B cell (primary cell): ENCODE measurements at regions not wholly inside any gene's neighbourhood (a gene's known extent, or its start where the extent isn't known, plus 50 kb on each side); places are given as distances from the start of the nearest gene placed in this dataset.

ENCODE experiments used
- ATAC-seq: fragments of 200-7000 bp; cut with Tn5 transposase; one replicate; pipeline ENCODE4 v1.10.0; 2021; ENCODE audit warnings: low read depth, mild to moderate bottlenecking, moderate number of reproducible peaks, moderate library complexity
- CTCF ChIA-PET: fragments of 350-600 bp; sonication (Branson Sonifier 250); formaldehyde crosslinking; loops from one replicate; lab custom pipeline; 2021; ENCODE audit warnings: antibody characterized with exemption, inconsistent platforms; lab: Charles Lee
- POLR2A ChIA-PET: fragments of 350-600 bp; sonication (Branson Sonifier 250); formaldehyde crosslinking; loops from one replicate; lab custom pipeline; 2021; ENCODE audit warnings: antibody characterized with exemption; lab: Charles Lee
- DNase-seq: peaks from one replicate; pipeline ENCODE4 v3.0.0; 2013
- H2AFZ ChIP-seq: 2 replicates; pipeline ENCODE4 v1.6.1; 2012; ENCODE audit warnings: mild to moderate bottlenecking, low read depth, low read length; ENCODE audit not compliant: insufficient read depth, poor library complexity, severe bottlenecking
- H3K27ac ChIP-seq, 2 donors: 1 replicate in 1 of 2; 2 replicates in 1 of 2; pipeline ENCODE4 v1.5.1; 2012 to 2013; ENCODE audit warnings: low read length in 2 of 2, mild to moderate bottlenecking in 2 of 2, moderate library complexity in 1 of 2
- H3K27me3 ChIP-seq, 4 experiments: fragments of 200-600 bp in 1 of 4; sonication (generic) in 1 of 4; replicated peaks in 1 of 4; 1 replicate in 2 of 4; 2 replicates in 2 of 4; pipeline versions ENCODE4 v1.6.1 to v1.7.0; 2013 to 2016; ENCODE audit warnings: low read length in 3 of 4, mild to moderate bottlenecking in 2 of 4, mixed read lengths in 1 of 4, moderate library complexity in 1 of 4; ENCODE audit not compliant: insufficient read depth in 4 of 4, control insufficient read depth in 3 of 4; ENCODE audit errors: control extremely low read depth in 1 of 4
- H3K36me3 ChIP-seq, 2 experiments: replicated peaks in 1 of 2; 1 replicate in 1 of 2; 2 replicates in 1 of 2; pipeline versions ENCODE4 v1.6.1 to v1.7.1; 2013; ENCODE audit warnings: low read length in 1 of 2; ENCODE audit not compliant: insufficient read depth in 2 of 2, control insufficient read depth in 1 of 2; ENCODE audit errors: control extremely low read depth in 1 of 2, extremely low read depth in 1 of 2
- H3K4me1 ChIP-seq, 2 donors: fragments of 200-600 bp in 1 of 2; sonication (generic) in 1 of 2; 1 replicate in 1 of 2; 2 replicates in 1 of 2; pipeline versions ENCODE4 v1.5.1 to v1.6.1; 2013 to 2017; ENCODE audit warnings: low read length in 2 of 2; ENCODE audit not compliant: control insufficient read depth in 2 of 2, insufficient read depth in 2 of 2
- H3K4me2 ChIP-seq: replicated peaks from 2 replicates; pipeline ENCODE3; 2012; ENCODE audit warnings: mild to moderate bottlenecking, low read depth, low read length; ENCODE audit not compliant: poor library complexity, severe bottlenecking
- H3K4me3 ChIP-seq, 5 experiments: fragments of 200-600 bp in 1 of 5; sonication (generic) in 1 of 5; 1 replicate in 3 of 5; 2 replicates in 2 of 5; pipeline versions ENCODE4 v1.5.1 to v1.7.0; 2011 to 2016; ENCODE audit warnings: low read length in 4 of 5, mild to moderate bottlenecking in 4 of 5, low read depth in 2 of 5, control low read depth in 1 of 5, moderate library complexity in 1 of 5; ENCODE audit not compliant: insufficient read depth in 1 of 5; ENCODE audit errors: control extremely low read depth in 1 of 5, extremely low read depth in 1 of 5
- H3K79me2 ChIP-seq: fragments of 200-600 bp; sonication (generic); one replicate; pipeline ENCODE4 v1.6.0; 2016; ENCODE audit warnings: low read length; ENCODE audit not compliant: control insufficient read depth, insufficient read depth
- H3K9ac ChIP-seq: fragments of 200-600 bp; sonication (generic); 2 replicates; pipeline ENCODE4 v1.6.1; 2017; ENCODE audit warnings: mild to moderate bottlenecking, low read length, moderate library complexity
- H3K9me3 ChIP-seq, 3 donors: one replicate each; pipeline versions ENCODE4 v1.6.1 to v1.7.1; 2013; ENCODE audit warnings: low read length in 2 of 3; ENCODE audit not compliant: control insufficient read depth in 2 of 3, insufficient read depth in 1 of 3; ENCODE audit errors: control extremely low read depth in 1 of 3
- H4K20me1 ChIP-seq: 2 replicates; pipeline ENCODE4 v1.6.0; 2012; ENCODE audit warnings: mild to moderate bottlenecking, low read length; ENCODE audit not compliant: insufficient read depth, control insufficient read depth, poor library complexity, severe bottlenecking
- H3K27ac Mint-ChIP-seq: one replicate; pipeline ENCODE4 v1.8.0; 2021; ENCODE audit warnings: mixed read lengths
- H3K27me3 Mint-ChIP-seq: one replicate; pipeline ENCODE4 v1.8.0; 2021; ENCODE audit warnings: mixed read lengths
- H3K4me1 Mint-ChIP-seq: one replicate; pipeline ENCODE4 v1.8.0; 2021; ENCODE audit warnings: mixed read lengths
- H3K4me3 Mint-ChIP-seq: one replicate; pipeline ENCODE4 v1.8.0; 2021; ENCODE audit warnings: mixed read lengths
- H3K9me3 Mint-ChIP-seq: one replicate; pipeline ENCODE4 v1.8.0; 2022; ENCODE audit warnings: mixed read lengths; ENCODE audit not compliant: insufficient read depth
- EZH2 ChIP-seq: IDR thresholded peaks from 2 replicates; pipeline ENCODE4 v1.6.1; 2012; ENCODE audit warnings: borderline replicate concordance, low read depth, mild to moderate bottlenecking, moderate library complexity, low read length; ENCODE audit not compliant: insufficient read depth, poor library complexity, severe bottlenecking
- WGBS: methylation state at CpG from one replicate; pipeline ENCODE4 v1.1.5; 2013; ENCODE audit warnings: missing lambda C conversion rate; ENCODE audit not compliant: insufficient coverage; 5-methylcytosine and 5-hydroxymethylcytosine counted together
- intact Hi-C: fragments of 100-400 bp; cut with micrococcal nuclease; formaldehyde crosslinking; loops from one replicate; pipeline ENCODE4 v1.10.0; 2022
- TF ChIP-seq, protein P1 (sequence below): fragments of 200-600 bp; IDR thresholded peaks from one replicate; pipeline ENCODE4 v1.8.0; 2022; ENCODE audit warnings: antibody characterized with exemption, mild to moderate bottlenecking

DNA sequence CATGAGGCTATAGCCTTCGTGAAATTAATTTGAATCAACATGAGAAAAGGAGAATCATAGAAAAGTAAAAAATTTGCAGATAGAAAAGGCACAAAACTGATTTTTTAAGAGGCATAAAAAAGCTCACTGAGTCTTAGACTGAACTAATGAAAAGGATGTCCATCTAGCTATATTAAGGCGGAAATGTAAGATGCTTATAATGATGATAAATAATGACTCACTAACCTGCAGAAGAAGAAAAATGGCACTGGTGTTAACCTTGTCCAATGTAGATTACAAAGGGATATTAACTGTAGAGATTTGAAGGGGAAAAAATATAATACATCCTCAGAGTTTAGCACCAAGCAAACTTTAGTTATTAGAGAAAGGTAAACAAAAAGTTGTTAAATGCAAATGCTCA, 1098.0 kb upstream of the DDX18 start:
- Histone ChIP-seq H4K20me1 (no peaks in the 10 kb centered on the region), H3K27me3 (no peaks in the 10 kb centered on the region), H3K4me2 (no peak overlapping the region), H2AFZ (no peak overlapping the region), H3K36me3 (no peaks in the 10 kb centered on the region), H3K79me2 (no peaks in the 10 kb centered on the region), H3K9ac (no peak overlapping the region), H3K4me3 (no peak overlapping the region), H3K4me1 (no peaks in the 10 kb centered on the region), H3K9me3 (no peaks in the 10 kb centered on the region), H3K27ac (no peak overlapping the region)
- H3K4me1 Mint-ChIP-seq, result no peaks in the 10 kb centered on the region
- H3K27me3 Mint-ChIP-seq, result no peaks in the 10 kb centered on the region
- WGBS, result 100% methylated on average over 1 of the region's 2 CpGs
- ChIA-PET POLR2A (no interaction called here), CTCF (no interaction called here)
- intact Hi-C loops, result no loop called here
- no peak for ATAC-seq
- H3K27ac Mint-ChIP-seq, result no peak overlapping the region
- H3K4me3 Mint-ChIP-seq, result no peak overlapping the region
- TF ChIP-seq, protein P1, sequence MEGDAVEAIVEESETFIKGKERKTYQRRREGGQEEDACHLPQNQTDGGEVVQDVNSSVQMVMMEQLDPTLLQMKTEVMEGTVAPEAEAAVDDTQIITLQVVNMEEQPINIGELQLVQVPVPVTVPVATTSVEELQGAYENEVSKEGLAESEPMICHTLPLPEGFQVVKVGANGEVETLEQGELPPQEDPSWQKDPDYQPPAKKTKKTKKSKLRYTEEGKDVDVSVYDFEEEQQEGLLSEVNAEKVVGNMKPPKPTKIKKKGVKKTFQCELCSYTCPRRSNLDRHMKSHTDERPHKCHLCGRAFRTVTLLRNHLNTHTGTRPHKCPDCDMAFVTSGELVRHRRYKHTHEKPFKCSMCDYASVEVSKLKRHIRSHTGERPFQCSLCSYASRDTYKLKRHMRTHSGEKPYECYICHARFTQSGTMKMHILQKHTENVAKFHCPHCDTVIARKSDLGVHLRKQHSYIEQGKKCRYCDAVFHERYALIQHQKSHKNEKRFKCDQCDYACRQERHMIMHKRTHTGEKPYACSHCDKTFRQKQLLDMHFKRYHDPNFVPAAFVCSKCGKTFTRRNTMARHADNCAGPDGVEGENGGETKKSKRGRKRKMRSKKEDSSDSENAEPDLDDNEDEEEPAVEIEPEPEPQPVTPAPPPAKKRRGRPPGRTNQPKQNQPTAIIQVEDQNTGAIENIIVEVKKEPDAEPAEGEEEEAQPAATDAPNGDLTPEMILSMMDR, result no peak
- TF ChIP-seq EZH2, result no peak
- peaks cover 2% of the 10 kb centered on the region for H3K9me3 Mint-ChIP-seq
- no peak for DNase-seq

DNA sequence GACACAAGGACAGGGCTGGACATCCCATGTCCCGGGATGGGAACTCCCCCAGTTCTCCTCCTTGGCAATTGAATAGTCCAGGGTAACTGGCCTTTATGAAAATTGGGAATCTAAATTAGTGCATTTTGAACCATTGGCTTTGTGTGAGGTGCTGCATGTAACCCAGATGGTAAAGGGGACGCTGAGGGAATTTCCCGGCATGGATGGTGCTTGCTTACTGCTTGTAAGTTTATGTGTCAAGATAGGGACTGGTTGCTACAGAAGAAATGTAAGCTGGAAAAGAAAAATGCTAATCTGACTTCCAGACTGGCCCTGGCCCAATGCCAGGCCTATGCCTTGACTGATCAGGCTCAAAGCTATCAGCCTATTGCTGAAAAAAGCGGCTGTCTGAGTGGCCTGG, 1096.7 kb upstream of the DDX18 start:
- Histone ChIP-seq H3K4me3 (no peak overlapping the region), H2AFZ (no peak overlapping the region), H4K20me1 (no peaks in the 10 kb centered on the region), H3K9me3 (peaks cover 0 to 3% (median 0%) of the 10 kb centered on the region in 3 donors), H3K27me3 (no peaks in the 10 kb centered on the region), H3K9ac (no peak overlapping the region), H3K79me2 (no peaks in the 10 kb centered on the region), H3K4me1 (no peaks in the 10 kb centered on the region), H3K4me2 (no peak overlapping the region), H3K36me3 (no peaks in the 10 kb centered on the region), H3K27ac (no peak overlapping the region)
- intact Hi-C loops, result no loop called here
- ATAC-seq, result no peak
- ChIA-PET CTCF (no interaction called here), POLR2A (no interaction called here)
- Mint-ChIP-seq H3K27ac (no peak overlapping the region), H3K9me3 (peaks cover 2% of the 10 kb centered on the region), H3K27me3 (no peaks in the 10 kb centered on the region), H3K4me1 (no peaks in the 10 kb centered on the region), H3K4me3 (no peak overlapping the region)
- DNase-seq, result no peak
- WGBS, result 91% methylated on average over 4 of the region's 4 CpGs
- TF ChIP-seq EZH2, result no peak
